Ovary (tissue), 7 donors: ENCODE measurements at regions not wholly inside any gene's neighbourhood (a gene's known extent, or its start where the extent isn't known, plus 50 kb on each side); places are given as distances from the start of the nearest gene placed in this dataset.

ENCODE experiments used
- DNase-seq, 5 donors: peaks; one replicate each; pipeline ENCODE4 v3.0.0-alpha.2; 2019 to 2020
- H3K27ac ChIP-seq, 2 donors: fragments of 200-600 bp; one replicate each; pipeline versions ENCODE4 v1.5.1 to v1.8.0; 2019 to 2022
- H3K27me3 ChIP-seq: fragments of 200-600 bp; one replicate; pipeline ENCODE4 v1.8.0; 2022
- H3K36me3 ChIP-seq: fragments of 200-600 bp; sonication (generic); one replicate; pipeline ENCODE4 v1.5.1; 2019
- H3K4me1 ChIP-seq: one replicate; pipeline ENCODE4 v1.8.1; 2013; ENCODE audit warnings: mild to moderate bottlenecking, moderate library complexity; ENCODE audit not compliant: insufficient read depth
- H3K4me3 ChIP-seq: fragments of 200-600 bp; sonication (generic); one replicate; pipeline ENCODE4 v1.5.1; 2017
- H3K9me3 ChIP-seq, 2 donors: fragments of 200-600 bp in 1 of 2; sonication (generic) in 1 of 2; one replicate each; pipeline versions ENCODE4 v1.5.1 to v1.8.1; 2013 to 2019; ENCODE audit warnings: mild to moderate bottlenecking in 1 of 2, moderate library complexity in 1 of 2
- CTCF ChIP-seq, 3 donors: fragments of 450-650 bp in 2 of 3; fragments of 200-600 bp in 1 of 3; IDR thresholded peaks; one replicate each; pipeline versions ENCODE4 v1.5.1 to v1.8.0; 2016 to 2022; ENCODE audit warnings: antibody characterized with exemption in 3 of 3, mild to moderate bottlenecking in 1 of 3
- EP300 ChIP-seq: sonication (generic); formaldehyde crosslinking; IDR thresholded peaks from one replicate; pipeline ENCODE4 v1.6.1; 2017; ENCODE audit warnings: antibody characterized with exemption
- POLR2A ChIP-seq: fragments of 450-650 bp; IDR thresholded peaks from one replicate; pipeline ENCODE4 v1.6.1; 2017; ENCODE audit warnings: antibody characterized with exemption, mild to moderate bottlenecking, moderate library complexity
- WGBS, 3 donors: extraction: QIAGEN DNeasy Blood & Tissue Kit in 1 of 3; methylation state at CpG; one replicate each; pipeline versions ENCODE4 v1.1.5 to v1.1.7; 2013 to 2017; 5-methylcytosine and 5-hydroxymethylcytosine counted together
- intact Hi-C, 4 donors: fragments of 100-400 bp; cut with DNase I; formaldehyde crosslinking; loops; one replicate each; pipeline versions ENCODE4 v1.11.0 to v1.15.1; 2022 to 2023
- donor health status: DM: no; HTN: no; CAD: no; lungs with moderate emphysema.
- donor health status: DM: no; HTN: no; CAD: no.
- donor health status: Bipolar disorder and iron deficiency.
- donor health status: DM: no; HTN: no; CAD: no.
- donor health status: DM: yes; HTN: yes; CAD: no.

- TF ChIP-seq EP300 (no peak), CTCF (IDR thresholded peaks at IDR 0.05) (no peak), POLR2A (no peak)
- Histone ChIP-seq H3K36me3 (no peaks in the 10 kb centered on the region), H3K4me3 (no peak overlapping the region), H3K27ac (no peak overlapping the region), H3K4me1 (no peaks in the 10 kb centered on the region), H3K9me3 (no peaks in the 10 kb centered on the region), H3K27me3 (no peaks in the 10 kb centered on the region)
- no peak for DNase-seq
- 45 to 52% (median 51%) methylated on average over 4 of the region's 4 CpGs for WGBS, 3 donors
- intact Hi-C loops, result no loop called here
Observed at GRCh38 chr20:51935003-51935358, 132.7 kb upstream of the SALL4 start.

- no peaks in the 10 kb centered on the region for H3K36me3 ChIP-seq
- intact Hi-C loops, result no loop called here
Observed at GRCh38 chr20:51934301-51935002, 132.1 kb upstream of the SALL4 start.

GRCh38 chr20:51931371-51931781, 129.1 kb upstream of the SALL4 start:
- Histone ChIP-seq H3K27ac (no peak overlapping the region), H3K4me3 (no peak overlapping the region), H3K9me3 (no peaks in the 10 kb centered on the region), H3K36me3 (no peaks in the 10 kb centered on the region), H3K4me1 (no peaks in the 10 kb centered on the region), H3K27me3 (no peaks in the 10 kb centered on the region)
- intact Hi-C loops, result no loop called here
- no peak for DNase-seq
- 54 to 58% (median 57%) methylated on average over 7 of the region's 7 CpGs for WGBS, 3 donors
- TF ChIP-seq CTCF (IDR thresholded peaks at IDR 0.05) (no peak), EP300 (no peak), POLR2A (no peak)

More at GRCh38 chr20:51934301-51935002, 132.1 kb upstream of the SALL4 start:
- no peak for DNase-seq
- no peaks in the 10 kb centered on the region for H3K4me1 ChIP-seq
- TF ChIP-seq POLR2A (no peak), EP300 (no peak), CTCF (IDR thresholded peaks at IDR 0.05) (no peak)
- H3K4me3 ChIP-seq, result no peak overlapping the region
- 5 to 19% (median 7%) methylated on average over 11 of the region's 11 CpGs for WGBS, 3 donors
- H3K27ac ChIP-seq, result no peak overlapping the region
- no peaks in the 10 kb centered on the region for H3K27me3 ChIP-seq
- H3K9me3 ChIP-seq, result no peaks in the 10 kb centered on the region

GRCh38 chr20:51930775-51931174, 128.5 kb upstream of the SALL4 start:
- H3K9me3 ChIP-seq, result no peaks in the 10 kb centered on the region
- no peaks in the 10 kb centered on the region for H3K4me1 ChIP-seq
- H3K27ac ChIP-seq, result no peak overlapping the region
- intact Hi-C loops, result no loop called here
- H3K27me3 ChIP-seq, result no peaks in the 10 kb centered on the region
- 72 to 75% (median 72%) methylated on average over 3 of the region's 3 CpGs for WGBS, 3 donors
- H3K4me3 ChIP-seq, result no peak overlapping the region
- TF ChIP-seq POLR2A (no peak), EP300 (no peak), CTCF (IDR thresholded peaks at IDR 0.05) (no peak)
- DNase-seq, result no peak
- H3K36me3 ChIP-seq, result no peaks in the 10 kb centered on the region
